GM06990 (cell line): ENCODE measurements at regions not wholly inside any gene's neighbourhood (a gene's known extent, or its start where the extent isn't known, plus 50 kb on each side); places are given as distances from the start of the nearest gene placed in this dataset.

Experiments used
- DNase-seq: peaks from one replicate; pipeline ENCODE4 v3.0.0-alpha.2; 2011; ENCODE audit not compliant: insufficient read length; ENCODE audit errors: extremely low read depth
- H3K27me3 ChIP-seq: replicated peaks from 2 replicates; pipeline ENCODE4 v1.6.0; 2011; ENCODE audit warnings: low read length; ENCODE audit not compliant: control insufficient read depth, insufficient read depth
- H3K36me3 ChIP-seq: 2 replicates; pipeline ENCODE4 v1.5.1; 2011; ENCODE audit warnings: low read length; ENCODE audit not compliant: control insufficient read depth, insufficient read depth
- H3K4me3 ChIP-seq: replicated peaks from 2 replicates; pipeline ENCODE4 v1.5.1; 2011; ENCODE audit warnings: low read depth, mild to moderate bottlenecking, control low read depth, low read length
- TF ChIP-seq, protein P1 (sequence below): IDR thresholded peaks from 2 replicates; pipeline ENCODE4 v1.5.1; 2011; ENCODE audit warnings: low read length, control low read depth, mild to moderate bottlenecking, inconsistent platforms; ENCODE audit not compliant: insufficient read depth, poor library complexity, severe bottlenecking

DNA sequence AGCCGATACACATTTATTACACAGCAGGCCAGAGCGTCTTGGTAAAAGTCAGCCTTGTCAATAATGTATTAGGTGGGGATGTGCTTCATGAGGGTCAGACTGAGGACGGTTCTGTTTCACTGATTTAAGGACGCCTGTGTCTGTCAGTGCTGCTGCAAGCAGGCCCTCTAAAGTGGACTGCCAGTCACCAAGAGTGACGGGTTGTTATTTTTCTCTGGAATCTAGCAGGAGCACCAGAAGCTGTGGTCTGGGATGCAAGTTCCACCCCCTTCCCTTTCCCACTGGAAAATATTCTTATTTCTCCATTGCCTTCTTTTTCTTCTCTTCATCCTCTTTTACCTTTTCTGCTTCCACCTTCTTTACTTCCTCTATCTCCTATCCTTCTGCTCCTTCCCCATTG, 191.2 kb upstream of the NCAM1 start:
- no peak for DNase-seq
- H3K36me3 ChIP-seq, result no peaks in the 10 kb centered on the region
- TF ChIP-seq, protein P1, sequence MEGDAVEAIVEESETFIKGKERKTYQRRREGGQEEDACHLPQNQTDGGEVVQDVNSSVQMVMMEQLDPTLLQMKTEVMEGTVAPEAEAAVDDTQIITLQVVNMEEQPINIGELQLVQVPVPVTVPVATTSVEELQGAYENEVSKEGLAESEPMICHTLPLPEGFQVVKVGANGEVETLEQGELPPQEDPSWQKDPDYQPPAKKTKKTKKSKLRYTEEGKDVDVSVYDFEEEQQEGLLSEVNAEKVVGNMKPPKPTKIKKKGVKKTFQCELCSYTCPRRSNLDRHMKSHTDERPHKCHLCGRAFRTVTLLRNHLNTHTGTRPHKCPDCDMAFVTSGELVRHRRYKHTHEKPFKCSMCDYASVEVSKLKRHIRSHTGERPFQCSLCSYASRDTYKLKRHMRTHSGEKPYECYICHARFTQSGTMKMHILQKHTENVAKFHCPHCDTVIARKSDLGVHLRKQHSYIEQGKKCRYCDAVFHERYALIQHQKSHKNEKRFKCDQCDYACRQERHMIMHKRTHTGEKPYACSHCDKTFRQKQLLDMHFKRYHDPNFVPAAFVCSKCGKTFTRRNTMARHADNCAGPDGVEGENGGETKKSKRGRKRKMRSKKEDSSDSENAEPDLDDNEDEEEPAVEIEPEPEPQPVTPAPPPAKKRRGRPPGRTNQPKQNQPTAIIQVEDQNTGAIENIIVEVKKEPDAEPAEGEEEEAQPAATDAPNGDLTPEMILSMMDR, result no peak
- no peak overlapping the region for H3K4me3 ChIP-seq
- H3K27me3 ChIP-seq, result peaks cover under 1% of the 10 kb centered on the region

DNA sequence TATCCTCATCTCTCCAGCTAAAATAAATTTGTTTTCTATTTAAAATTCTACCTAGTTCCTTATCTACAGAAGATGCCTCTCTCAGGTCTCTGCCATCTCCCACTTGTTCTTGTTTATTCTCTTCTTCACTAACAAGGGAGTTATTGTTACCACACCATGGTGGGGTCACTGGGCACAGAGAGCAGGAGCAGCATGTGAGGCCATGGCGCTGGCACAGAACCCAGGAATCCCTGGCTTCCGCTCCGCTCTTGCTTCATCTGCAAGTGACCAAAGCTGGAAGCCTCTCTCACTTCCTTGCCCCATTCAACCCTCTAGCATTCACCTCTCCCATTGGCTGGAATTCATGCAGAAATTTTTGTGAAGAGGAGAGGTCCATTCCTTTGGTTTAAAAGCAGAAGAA, 190.7 kb upstream of the NCAM1 start:
- no peak for DNase-seq
- Histone ChIP-seq H3K4me3 (no peak overlapping the region), H3K36me3 (no peaks in the 10 kb centered on the region), H3K27me3 (no peaks in the 10 kb centered on the region; the same call in none of the 2 replicates)
- TF ChIP-seq, protein P1, result no peak

DNA sequence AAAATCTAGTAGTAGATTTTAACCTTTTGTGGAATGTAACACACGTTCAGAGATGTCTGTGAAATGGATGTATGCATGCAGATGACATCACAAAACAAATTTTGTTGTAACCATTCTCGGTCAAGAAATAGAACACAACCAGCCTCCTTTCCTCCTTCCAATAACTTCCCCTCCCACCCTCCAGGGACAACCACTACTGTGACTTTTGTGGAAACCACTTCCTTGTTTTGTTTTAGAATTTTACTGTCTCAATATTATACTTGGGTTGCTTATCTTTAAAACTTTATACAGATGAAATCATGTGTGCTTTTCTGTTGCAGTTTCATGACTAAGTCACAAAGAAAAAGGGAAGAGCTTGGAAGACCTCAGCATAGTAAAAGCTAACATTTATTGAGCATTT, 189.4 kb upstream of the NCAM1 start:
- DNase-seq, result no peak
- Histone ChIP-seq H3K4me3 (no peak overlapping the region), H3K36me3 (no peaks in the 10 kb centered on the region), H3K27me3 (no peaks in the 10 kb centered on the region; the same call in none of the 2 replicates)
- TF ChIP-seq, protein P1, result no peak

DNA sequence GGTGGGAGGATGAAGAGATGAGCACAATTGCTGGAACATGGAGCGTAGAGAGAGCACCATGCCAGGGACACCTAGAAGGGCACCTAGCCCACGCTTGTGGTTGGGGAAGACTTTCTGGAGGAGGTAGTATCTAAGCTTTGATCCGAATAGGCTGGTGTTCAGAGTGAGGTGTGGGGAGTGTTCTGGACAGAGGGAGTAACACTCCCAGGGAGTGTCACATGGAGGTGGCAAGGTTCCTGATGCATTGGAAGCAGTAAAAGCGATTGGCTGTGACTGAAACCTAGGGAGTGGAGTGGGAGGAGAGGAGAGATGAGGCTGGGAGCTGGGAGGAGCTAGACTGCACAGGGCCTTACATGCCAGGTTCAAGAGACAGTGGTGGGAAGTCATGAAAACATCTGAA, 188.0 kb upstream of the NCAM1 start:
- Histone ChIP-seq H3K4me3 (no peak overlapping the region), H3K27me3 (no peaks in the 10 kb centered on the region; the same call in none of the 2 replicates), H3K36me3 (no peaks in the 10 kb centered on the region)
- TF ChIP-seq, protein P1, result no peak
- no peak for DNase-seq

DNA sequence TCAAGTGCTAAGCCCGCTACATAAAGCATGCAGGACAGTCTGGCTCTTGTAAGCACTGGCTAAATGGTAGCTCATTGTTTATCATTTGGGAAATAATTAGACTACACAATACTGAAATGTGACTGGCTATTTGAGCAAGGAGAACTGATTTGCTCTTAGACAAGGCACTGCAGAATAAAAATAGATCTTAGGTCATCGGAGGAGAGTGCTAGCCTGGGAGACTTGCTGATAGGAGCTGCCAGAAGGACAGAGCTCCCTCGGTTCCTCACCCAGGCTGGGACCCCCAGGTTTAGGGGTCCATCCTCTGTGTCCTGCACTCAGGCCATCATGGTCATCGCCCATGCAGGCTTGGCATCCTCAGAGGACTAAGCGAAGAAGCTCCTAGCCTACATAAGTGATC, 184.4 kb upstream of the NCAM1 start:
- no peak for DNase-seq
- TF ChIP-seq, protein P1, result no peak
- H3K27me3 ChIP-seq, result no peaks in the 10 kb centered on the region; the same call in none of the 2 replicates
- no peaks in the 10 kb centered on the region for H3K36me3 ChIP-seq
- no peak overlapping the region for H3K4me3 ChIP-seq

DNA sequence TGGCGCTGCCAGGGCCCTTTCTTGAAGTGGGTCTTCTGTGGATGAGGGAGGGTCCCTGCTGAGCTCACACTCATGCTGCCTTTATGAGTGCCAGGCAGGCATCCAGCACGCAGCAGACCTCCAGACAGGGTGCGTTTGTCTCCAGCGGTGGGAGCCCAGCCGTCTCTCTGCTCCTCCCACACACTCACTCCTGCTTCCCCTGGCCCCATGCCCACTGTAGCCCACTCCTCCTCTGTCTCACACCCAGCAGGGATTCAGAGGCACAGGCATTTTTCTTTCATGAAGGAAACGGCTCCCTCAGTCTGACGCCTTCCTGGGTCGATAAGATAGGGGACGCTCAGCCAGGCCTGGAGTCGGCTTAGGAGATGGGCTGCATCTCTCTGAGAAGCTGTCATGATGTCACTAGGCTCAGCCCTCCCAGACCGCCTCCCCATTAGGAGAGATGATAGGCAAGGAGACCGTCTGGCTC, 183.9 kb upstream of the NCAM1 start:
- DNase-seq, result no peak
- no peaks in the 10 kb centered on the region for H3K36me3 ChIP-seq
- TF ChIP-seq, protein P1, result no peak
- no peaks in the 10 kb centered on the region; the same call in none of the 2 replicates for H3K27me3 ChIP-seq
- H3K4me3 ChIP-seq, result no peak overlapping the region
